HepG2 (cell line): ENCODE measurements at regions not wholly inside any gene's neighbourhood (a gene's known extent, or its start where the extent isn't known, plus 50 kb on each side); places are given as distances from the start of the nearest gene placed in this dataset.

Experiments
- ATAC-seq: fragments of 200-7000 bp; cut with Tn5 transposase; 3 replicates; pipeline ENCODE4 v1.9.1; 2020; ENCODE audit warnings: mild to moderate bottlenecking, moderate library complexity
- BruUV-seq: library from RNA; stranded (reverse); fragments of 400-500 nt; replicated peaks from 2 replicates; lab custom pipeline; 2021; lab: Mats Ljungman, UMichigan
- CTCF ChIA-PET: fragments of 300-600 bp; formaldehyde crosslinking; extraction: SDS; loops from one replicate; lab custom pipeline; 2021; ENCODE audit warnings: low total read pairs, inconsistent platforms, low intra/inter-chr PET ratio; lab: Yijun Ruan, JAX
- POLR2A ChIA-PET: fragments of 350-600 bp; sonication (Branson Sonifier 250); formaldehyde crosslinking; loops from one replicate; lab custom pipeline; 2020; ENCODE audit warnings: antibody characterized with exemption, inconsistent platforms; lab: Yijun Ruan, JAX
- DNase-seq: peaks from one replicate; pipeline ENCODE4 v3.0.0-alpha.2; 2015; ENCODE audit warnings: low spot score
- FAIRE-seq: peaks from 3 replicates; lab custom pipeline; 2011; peaks lifted over from hg19 to GRCh38; lab: Jason Lieb, UNC
- H2AFZ ChIP-seq: one replicate; pipeline ENCODE4 v1.6.1; 2011; ENCODE audit warnings: low read length, inconsistent platforms
- H3K27ac ChIP-seq: fragments of 300-600 bp; 3 replicates; pipeline ENCODE4 v1.8.0; 2011; ENCODE audit warnings: mixed run types, mild to moderate bottlenecking, mixed read lengths, low read length, inconsistent platforms; ENCODE audit not compliant: insufficient read depth; ENCODE audit errors: extremely low read length
- H3K27me3 ChIP-seq, 2 experiments: fragments of 200-600 bp in 1 of 2; 2 replicates in 1 of 2; 3 replicates in 1 of 2; pipeline versions ENCODE4 v1.6.0 to v1.8.0; 2011; ENCODE audit warnings: low read length in 2 of 2, mild to moderate bottlenecking in 2 of 2, moderate library complexity in 2 of 2, inconsistent platforms in 1 of 2; ENCODE audit not compliant: insufficient read depth in 2 of 2, control insufficient read depth in 1 of 2
- H3K36me3 ChIP-seq, 2 experiments: fragments of 200-600 bp in 1 of 2; replicated peaks in 1 of 2; 2 replicates in 1 of 2; 3 replicates in 1 of 2; pipeline versions ENCODE4 v1.5.1 to v1.8.0; 2011; ENCODE audit warnings: low read length in 2 of 2, inconsistent platforms in 1 of 2; ENCODE audit not compliant: insufficient read depth in 2 of 2, control insufficient read depth in 1 of 2
- H3K4me1 ChIP-seq: 2 replicates; pipeline ENCODE4 v1.5.1; 2012; ENCODE audit warnings: low read length, inconsistent platforms; ENCODE audit not compliant: insufficient read depth
- H3K4me2 ChIP-seq: 2 replicates; pipeline ENCODE4 v1.6.0; 2011; ENCODE audit warnings: low read depth, low read length, inconsistent platforms
- H3K4me3 ChIP-seq, 3 experiments: fragments of 200-600 bp in 1 of 3; sonication (generic), shearing (Covaris generic) in 1 of 3; replicated peaks in 1 of 3; 2 replicates each; pipeline ENCODE4 v1.5.1; 2011 to 2016; ENCODE audit warnings: low read length in 3 of 3, inconsistent platforms in 2 of 3, low read depth in 2 of 3, mild to moderate bottlenecking in 2 of 3, control low read depth in 1 of 3, mixed read lengths in 1 of 3; ENCODE audit not compliant: insufficient read depth in 1 of 3
- H3K79me2 ChIP-seq: one replicate; pipeline ENCODE4 v1.6.1; 2011; ENCODE audit warnings: low read length, inconsistent platforms; ENCODE audit not compliant: insufficient read depth
- H3K9ac ChIP-seq: 2 replicates; pipeline ENCODE4 v1.6.0; 2011; ENCODE audit warnings: mild to moderate bottlenecking, low read depth, low read length, inconsistent platforms; ENCODE audit not compliant: insufficient read depth
- H3K9me3 ChIP-seq: 2 replicates; pipeline ENCODE4 v1.5.1; 2012; ENCODE audit warnings: mild to moderate bottlenecking, low read length
- H4K20me1 ChIP-seq: 2 replicates; pipeline ENCODE4 v1.6.0; 2011; ENCODE audit warnings: inconsistent platforms, mild to moderate bottlenecking, low read length, moderate library complexity; ENCODE audit not compliant: insufficient read depth
- ELF1 ChIP-seq: sonication (generic); formaldehyde crosslinking; IDR thresholded peaks from 2 replicates; pipeline ENCODE4 v1.4.0; 2020; ENCODE audit warnings: missing genetic modification reagents
- ERF ChIP-seq: IDR thresholded peaks from 2 replicates; pipeline ENCODE4 v1.6.1; 2018; ENCODE audit warnings: missing biosample characterization, missing genetic modification reagents
- HOXA3 ChIP-seq: sonication (generic); formaldehyde crosslinking; IDR thresholded peaks from 2 replicates; pipeline ENCODE4 v1.5.0; 2020; ENCODE audit warnings: missing genetic modification reagents
- HOXD1 ChIP-seq: sonication (generic); formaldehyde crosslinking; IDR thresholded peaks from 2 replicates; pipeline ENCODE4 v1.5.0; 2020; ENCODE audit warnings: missing genetic modification reagents
- KAT2B ChIP-seq: fragments of 150-350 bp; IDR thresholded peaks from 2 replicates; pipeline ENCODE4 v1.6.1; 2014; ENCODE audit warnings: low read depth, low read length, borderline replicate concordance
- NRL ChIP-seq: sonication (generic); formaldehyde crosslinking; IDR thresholded peaks from 2 replicates; pipeline ENCODE4 v1.5.0; 2020; ENCODE audit warnings: missing genetic modification reagents, mild to moderate bottlenecking, moderate library complexity, borderline replicate concordance
- PCBP1 ChIP-seq: fragments of 200-400 bp; formaldehyde crosslinking; IDR thresholded peaks from 2 replicates; pipeline ENCODE4 v1.6.1; 2017; ENCODE audit warnings: mild to moderate bottlenecking, low read depth, low read length, borderline replicate concordance
- SMAD9 ChIP-seq: sonication (generic); formaldehyde crosslinking; IDR thresholded peaks from 2 replicates; pipeline ENCODE4 v1.5.1; 2020; ENCODE audit warnings: mild to moderate bottlenecking, missing genetic modification reagents
- SOX6 ChIP-seq, 2 experiments: fragments of 450-650 bp in 1 of 2; sonication (generic) in 1 of 2; formaldehyde crosslinking in 1 of 2; IDR thresholded peaks; 2 replicates each; pipeline versions ENCODE4 v1.4.0 to v1.6.1; 2017 to 2020; ENCODE audit warnings: antibody characterized with exemption in 1 of 2, mild to moderate bottlenecking in 1 of 2, missing genetic modification reagents in 1 of 2
- ZFP36 ChIP-seq: fragments of 150-350 bp; IDR thresholded peaks from 2 replicates; pipeline ENCODE4 v1.6.1; 2018; ENCODE audit warnings: borderline replicate concordance, low read length, low read depth; ENCODE audit not compliant: partially characterized antibody
- ZNF12 ChIP-seq: sonication (generic); formaldehyde crosslinking; IDR thresholded peaks from 2 replicates; pipeline ENCODE4 v1.5.0; 2020; ENCODE audit warnings: missing genetic modification reagents
- ZNF251 ChIP-seq: sonication (generic); formaldehyde crosslinking; IDR thresholded peaks from 2 replicates; pipeline ENCODE4 v1.9.0; 2021; ENCODE audit warnings: mild to moderate bottlenecking, missing genetic modification reagents
- WGBS: methylation state at CpG from one replicate; pipeline ENCODE4 v1.1.6; 2017; ENCODE audit warnings: low lambda C conversion rate; 5-methylcytosine and 5-hydroxymethylcytosine counted together
- in situ Hi-C: cut with HindIII; loops from 2 replicates; pipeline ENCODE4 v1.10.0; 2017; ENCODE audit warnings: low pct_unique_long_range_greater_than_20kb; ENCODE audit not compliant: extremely low pct_ligation_motif_present
- intact Hi-C: fragments of 100-400 bp; cut with micrococcal nuclease; formaldehyde crosslinking; loops from one replicate; pipeline ENCODE4 v1.10.0; 2022; ENCODE audit not compliant: unreplicated experiment
- TF ChIP-seq, protein P1 (sequence below), 2 experiments: sonication (generic) in 1 of 2; formaldehyde crosslinking in 1 of 2; IDR thresholded peaks; 2 replicates each; pipeline versions ENCODE4 v1.4.0 to v1.6.1; 2016 to 2020; ENCODE audit warnings: borderline replicate concordance in 1 of 2, low read depth in 1 of 2, mild to moderate bottlenecking in 1 of 2, missing genetic modification reagents in 1 of 2
- TF ChIP-seq, protein P2 (sequence below): sonication (generic); formaldehyde crosslinking; IDR thresholded peaks from 2 replicates; pipeline ENCODE4 v1.5.0; 2020; ENCODE audit warnings: missing genetic modification reagents
- TF ChIP-seq, protein P3 (sequence below): sonication (generic); formaldehyde crosslinking; IDR thresholded peaks from 2 replicates; pipeline ENCODE4 v1.5.0; 2020; ENCODE audit warnings: missing genetic modification reagents, mild to moderate bottlenecking, borderline replicate concordance

DNA sequence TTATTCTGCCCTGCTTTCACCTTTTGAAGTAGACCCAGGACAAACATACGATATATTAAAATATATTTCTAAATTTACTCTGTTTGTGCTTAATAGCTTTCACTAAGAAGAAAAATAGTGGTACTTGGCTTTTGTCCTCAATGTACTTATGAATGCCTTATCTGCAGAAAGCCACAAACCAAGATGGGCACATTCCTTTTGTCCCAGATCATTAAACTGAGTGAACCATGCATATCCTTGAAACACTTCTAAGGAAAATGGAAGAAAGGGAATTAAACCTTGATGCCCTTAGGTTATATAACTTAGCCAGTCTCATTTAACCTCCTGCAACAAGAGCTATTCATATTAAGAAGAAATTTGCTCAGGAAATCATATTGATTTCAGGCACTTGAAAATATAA, 553.8 kb upstream of the CDH9 start:
- Histone ChIP-seq H3K27ac (no peak overlapping the region), H3K4me1 (no peaks in the 10 kb centered on the region), H3K4me2 (no peak overlapping the region), H3K9me3 (no peaks in the 10 kb centered on the region), H3K9ac (no peak overlapping the region), H3K36me3 (no peaks in the 10 kb centered on the region), H4K20me1 (no peaks in the 10 kb centered on the region), H3K4me3 (no peak overlapping the region), H3K27me3 (no peaks in the 10 kb centered on the region), H3K79me2 (no peaks in the 10 kb centered on the region), H2AFZ (no peak overlapping the region)
- no peak for FAIRE-seq
- no peak for ATAC-seq
- 2% methylated on average over 1 of the region's 1 CpG for WGBS
- intact Hi-C loops (no loop called here), in situ Hi-C loops (no loop called here)
- CTCF ChIA-PET: no interaction called here
- no TSS peak for BruUV-seq
- DNase-seq: no peak
- TF ChIP-seq ELF1 (CRISPR knock-in tag) (no peak), ZFP36 (no peak), HOXA3 (CRISPR knock-in tag) (no peak), PCBP1 (no peak), SMAD9 (CRISPR knock-in tag) (no peak), ZNF251 (no peak), ERF (CRISPR knock-in tag) (no peak), NRL (CRISPR knock-in tag) (no peak), HOXD1 (CRISPR knock-in tag) (no peak), SOX6 (IDR thresholded peaks at IDR 0.05) (no peak), SOX6 (CRISPR knock-in tag; IDR thresholded peaks at IDR 0.05) (no peak), ZNF12 (CRISPR knock-in tag) (no peak), KAT2B (no peak)
- TF ChIP-seq, protein P1, sequence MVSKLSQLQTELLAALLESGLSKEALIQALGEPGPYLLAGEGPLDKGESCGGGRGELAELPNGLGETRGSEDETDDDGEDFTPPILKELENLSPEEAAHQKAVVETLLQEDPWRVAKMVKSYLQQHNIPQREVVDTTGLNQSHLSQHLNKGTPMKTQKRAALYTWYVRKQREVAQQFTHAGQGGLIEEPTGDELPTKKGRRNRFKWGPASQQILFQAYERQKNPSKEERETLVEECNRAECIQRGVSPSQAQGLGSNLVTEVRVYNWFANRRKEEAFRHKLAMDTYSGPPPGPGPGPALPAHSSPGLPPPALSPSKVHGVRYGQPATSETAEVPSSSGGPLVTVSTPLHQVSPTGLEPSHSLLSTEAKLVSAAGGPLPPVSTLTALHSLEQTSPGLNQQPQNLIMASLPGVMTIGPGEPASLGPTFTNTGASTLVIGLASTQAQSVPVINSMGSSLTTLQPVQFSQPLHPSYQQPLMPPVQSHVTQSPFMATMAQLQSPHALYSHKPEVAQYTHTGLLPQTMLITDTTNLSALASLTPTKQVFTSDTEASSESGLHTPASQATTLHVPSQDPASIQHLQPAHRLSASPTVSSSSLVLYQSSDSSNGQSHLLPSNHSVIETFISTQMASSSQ (IDR thresholded peaks at IDR 0.05; ENCODE audit: low read depth): no peak
- TF ChIP-seq, protein P1 (CRISPR knock-in tag; IDR thresholded peaks at IDR 0.05; ENCODE audit: borderline replicate concordance): no peak
- TF ChIP-seq, protein P2, sequence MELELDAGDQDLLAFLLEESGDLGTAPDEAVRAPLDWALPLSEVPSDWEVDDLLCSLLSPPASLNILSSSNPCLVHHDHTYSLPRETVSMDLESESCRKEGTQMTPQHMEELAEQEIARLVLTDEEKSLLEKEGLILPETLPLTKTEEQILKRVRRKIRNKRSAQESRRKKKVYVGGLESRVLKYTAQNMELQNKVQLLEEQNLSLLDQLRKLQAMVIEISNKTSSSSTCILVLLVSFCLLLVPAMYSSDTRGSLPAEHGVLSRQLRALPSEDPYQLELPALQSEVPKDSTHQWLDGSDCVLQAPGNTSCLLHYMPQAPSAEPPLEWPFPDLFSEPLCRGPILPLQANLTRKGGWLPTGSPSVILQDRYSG (CRISPR knock-in tag): no peak
- TF ChIP-seq, protein P3, sequence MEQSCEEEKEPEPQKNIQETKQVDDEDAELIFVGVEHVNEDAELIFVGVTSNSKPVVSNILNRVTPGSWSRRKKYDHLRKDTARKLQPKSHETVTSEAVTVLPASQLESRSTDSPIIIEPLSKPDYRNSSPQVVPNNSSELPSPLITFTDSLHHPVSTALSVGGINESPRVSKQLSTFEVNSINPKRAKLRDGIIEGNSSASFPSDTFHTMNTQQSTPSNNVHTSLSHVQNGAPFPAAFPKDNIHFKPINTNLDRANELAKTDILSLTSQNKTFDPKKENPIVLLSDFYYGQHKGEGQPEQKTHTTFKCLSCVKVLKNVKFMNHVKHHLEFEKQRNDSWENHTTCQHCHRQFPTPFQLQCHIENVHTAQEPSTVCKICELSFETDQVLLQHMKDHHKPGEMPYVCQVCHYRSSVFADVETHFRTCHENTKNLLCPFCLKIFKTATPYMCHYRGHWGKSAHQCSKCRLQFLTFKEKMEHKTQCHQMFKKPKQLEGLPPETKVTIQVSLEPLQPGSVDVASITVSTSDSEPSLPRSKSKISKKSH: no peak
- POLR2A ChIA-PET: no interaction called here
